ENCODE measurements at regions not wholly inside any gene's neighbourhood (a gene's known extent, or its start where the extent isn't known, plus 50 kb on each side); places are given as distances from the start of the nearest gene placed in this dataset.

DNA sequence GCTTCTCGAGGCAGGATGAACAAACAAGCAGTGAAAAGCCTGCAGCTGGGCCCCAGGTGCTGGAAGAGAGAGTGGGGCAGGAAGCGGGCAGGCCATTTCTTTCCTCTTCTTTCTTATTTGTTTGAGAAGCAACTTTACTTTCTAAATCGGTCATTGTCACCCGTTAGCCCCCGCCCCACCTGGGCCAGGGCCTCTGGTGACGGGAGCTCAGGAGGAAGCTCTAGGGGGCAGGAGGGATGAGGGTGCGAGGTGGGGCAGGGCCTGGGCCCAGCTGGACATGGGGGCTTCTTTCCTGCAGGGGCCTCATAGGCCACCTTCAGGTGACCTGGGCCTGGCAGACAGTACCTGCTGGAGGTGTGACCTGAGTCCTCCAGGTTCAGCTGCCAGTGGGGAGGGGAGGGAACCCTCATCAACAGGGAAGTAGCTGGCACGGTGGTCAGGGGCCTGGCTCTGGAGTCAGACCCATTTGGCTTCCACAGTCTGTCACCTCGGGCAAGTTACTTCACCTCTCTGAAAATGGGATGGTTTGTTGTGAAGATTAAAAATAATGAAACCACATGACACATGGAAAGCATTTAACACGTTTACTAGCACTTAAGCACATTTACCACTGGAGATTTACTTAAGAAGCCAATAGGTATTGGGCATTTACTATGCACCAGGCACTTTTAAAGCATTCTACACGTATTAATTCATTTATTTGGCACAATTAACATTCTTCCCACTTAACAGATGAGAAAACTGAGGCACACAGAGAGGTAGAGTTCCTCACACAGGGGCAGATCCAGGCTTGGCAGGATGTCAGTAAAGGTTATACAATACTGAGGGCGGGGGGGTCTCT, 54.1 kb upstream of the ID3 start:
- Histone ChIP-seq H3K36me3 (ENCODE audit: control insufficient read depth, low read depth, low read length) (no peaks in the 10 kb centered on the region), H3K4me1 (ENCODE audit: control insufficient read depth, low read depth, low read length) (peaks cover 9% of the 10 kb centered on the region), H3K4me3 (ENCODE audit: low read length) (no peak overlapping the region), H3K9ac (ENCODE audit: low read length) (no peak overlapping the region), H3K27me3 (ENCODE audit: control insufficient read depth, insufficient read depth, low read length) (peaks cover 2% of the 10 kb centered on the region), H3K9me3 (ENCODE audit: control insufficient read depth, low read depth, low read length) (no peaks in the 10 kb centered on the region), H3K27ac (ENCODE audit: low read length) (no peak overlapping the region)

DNA sequence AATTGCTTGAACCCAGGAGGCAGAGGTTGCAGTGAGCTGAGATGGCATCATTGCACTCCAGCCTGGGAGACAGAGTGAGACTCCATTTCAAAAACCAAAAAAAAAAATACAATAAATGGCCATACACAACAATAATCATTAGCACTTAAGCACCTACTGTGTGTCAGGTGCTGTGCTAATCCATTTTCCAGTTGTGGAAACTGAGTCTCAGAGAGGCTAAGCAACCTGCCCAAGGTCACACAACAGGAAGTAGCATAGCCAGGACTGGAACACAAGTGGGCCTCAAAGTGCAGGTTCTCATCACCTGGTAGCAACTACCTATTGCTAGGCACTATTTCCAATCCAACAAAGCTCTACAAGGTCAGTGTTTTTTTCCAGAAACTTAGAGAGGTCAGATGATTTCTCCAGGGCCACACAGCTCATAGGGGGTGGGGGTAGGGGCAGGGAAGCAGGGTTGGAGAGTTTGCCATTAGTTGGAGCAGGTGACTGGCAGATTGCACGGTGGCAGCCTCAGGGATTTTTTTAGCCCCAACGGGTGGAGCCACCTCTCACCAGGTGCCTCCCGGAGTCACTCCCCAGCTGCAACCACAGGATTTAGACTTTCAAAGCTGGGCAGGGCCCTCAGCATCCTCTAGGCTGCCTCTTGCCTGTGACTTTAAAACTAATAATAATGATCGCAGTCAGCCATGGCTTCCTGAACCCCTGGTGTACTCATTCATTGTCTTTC, 52.5 kb upstream of the ID3 start:
- Histone ChIP-seq H3K4me3 (ENCODE audit: low read length) (no peak overlapping the region), H3K27ac (ENCODE audit: low read length) (no peak overlapping the region), H3K9ac (ENCODE audit: low read length) (no peak overlapping the region), H3K36me3 (ENCODE audit: control insufficient read depth, low read depth, low read length) (no peaks in the 10 kb centered on the region), H3K27me3 (ENCODE audit: control insufficient read depth, insufficient read depth, low read length) (no peaks in the 10 kb centered on the region), H3K4me1 (ENCODE audit: control insufficient read depth, low read depth, low read length) (peaks cover 9% of the 10 kb centered on the region), H3K9me3 (ENCODE audit: control insufficient read depth, low read depth, low read length) (no peaks in the 10 kb centered on the region)

DNA sequence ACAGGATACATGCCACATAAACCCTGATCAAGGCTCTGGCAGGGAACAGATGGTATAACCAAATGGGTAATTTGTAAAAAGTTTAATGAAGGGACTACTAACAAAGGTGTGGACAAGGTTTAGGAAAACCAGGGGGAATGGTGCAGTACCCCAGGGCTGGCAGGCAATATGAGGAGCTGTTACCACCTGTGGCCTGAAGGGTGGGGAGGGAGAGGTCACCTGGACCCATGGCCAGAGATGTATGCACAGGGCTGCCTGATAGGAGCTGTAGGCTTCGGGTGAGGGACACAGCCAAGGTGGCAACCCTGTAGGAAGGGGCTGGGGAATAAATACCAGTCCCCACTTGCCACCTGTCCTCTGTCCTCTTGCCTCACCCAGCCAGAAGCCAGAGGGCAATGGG, 51.4 kb upstream of the ID3 start:
- Histone ChIP-seq H3K9ac (ENCODE audit: low read length) (no peak overlapping the region), H3K4me3 (ENCODE audit: low read length) (no peak overlapping the region), H3K36me3 (ENCODE audit: control insufficient read depth, low read depth, low read length) (no peaks in the 10 kb centered on the region), H3K27me3 (ENCODE audit: control insufficient read depth, insufficient read depth, low read length) (no peaks in the 10 kb centered on the region), H3K4me1 (ENCODE audit: control insufficient read depth, low read depth, low read length) (peaks cover 9% of the 10 kb centered on the region), H3K9me3 (ENCODE audit: control insufficient read depth, low read depth, low read length) (no peaks in the 10 kb centered on the region), H3K27ac (ENCODE audit: low read length) (no peak overlapping the region)

DNA sequence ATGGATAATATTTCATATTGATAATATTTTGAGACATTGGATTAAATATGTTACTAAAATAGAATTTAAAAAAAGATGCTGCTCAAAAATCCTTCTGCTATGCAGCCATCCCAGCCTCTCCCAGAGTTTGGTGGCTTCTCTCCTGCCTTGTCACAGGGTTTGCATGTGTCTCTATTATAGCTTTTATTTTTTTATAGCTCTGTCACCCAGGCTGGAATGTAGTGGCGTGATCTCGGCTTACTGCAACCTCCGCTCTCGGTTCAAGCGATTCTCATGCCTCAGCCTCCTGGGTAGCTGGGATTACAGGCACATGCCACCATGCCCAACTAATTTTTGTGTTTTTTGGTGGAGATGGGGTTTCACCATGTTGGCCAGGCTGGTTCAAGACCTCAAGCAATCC, 50.7 kb upstream of the ID3 start:
- no peak overlapping the region for H3K27ac ChIP-seq (ENCODE audit: low read length)
- H3K4me1 ChIP-seq (ENCODE audit: control insufficient read depth, low read depth, low read length) = peaks cover 9% of the 10 kb centered on the region
- H3K9me3 ChIP-seq (ENCODE audit: control insufficient read depth, low read depth, low read length) = no peaks in the 10 kb centered on the region
- H3K9ac ChIP-seq (ENCODE audit: low read length) = no peak overlapping the region
- no peak overlapping the region for H3K4me3 ChIP-seq (ENCODE audit: low read length)
- no peaks in the 10 kb centered on the region for H3K36me3 ChIP-seq (ENCODE audit: control insufficient read depth, low read depth, low read length)
- no peaks in the 10 kb centered on the region for H3K27me3 ChIP-seq (ENCODE audit: control insufficient read depth, insufficient read depth, low read length)

Data from iPS-18a (cell line).